ENCODE measurements at regions not wholly inside any gene's neighbourhood (a gene's known extent, or its start where the extent isn't known, plus 50 kb on each side); places are given as distances from the start of the nearest gene placed in this dataset.
"Not testable (repeated sequence)": the region's sequence is repeated elsewhere in the genome, so short reads cannot be mapped to it uniquely, and the experiment has no call there.

GRCh38 chr2:234375176-234375880 is 121.6 kb downstream of the ARL4C start:
- no peak for DNase-seq (ENCODE audit: low read depth in 2 of 2, low spot score in 1 of 2)

DNA sequence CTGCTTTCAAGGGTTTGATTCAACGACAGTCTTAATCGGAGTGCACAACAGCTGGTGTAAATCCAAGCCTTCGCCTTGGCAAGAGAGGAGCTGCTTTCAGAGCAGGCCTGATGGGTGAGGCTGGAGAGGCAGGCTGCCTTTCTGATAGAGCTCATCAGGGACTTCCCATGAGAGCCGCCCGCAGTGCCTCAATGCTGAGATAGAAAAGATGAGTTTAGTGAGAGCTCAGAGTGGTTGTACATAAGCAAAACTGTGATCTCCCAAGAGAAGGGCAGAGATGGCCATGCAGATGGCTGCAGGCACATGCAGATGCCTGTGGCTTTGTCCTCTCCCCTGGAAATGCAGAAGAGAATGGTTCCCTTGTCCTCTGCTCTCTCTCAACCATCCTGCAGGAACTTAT is 122.1 kb downstream of the ARL4C start:
- DNase-seq (ENCODE audit: low read depth in 2 of 2, low spot score in 1 of 2), result no peak

DNA sequence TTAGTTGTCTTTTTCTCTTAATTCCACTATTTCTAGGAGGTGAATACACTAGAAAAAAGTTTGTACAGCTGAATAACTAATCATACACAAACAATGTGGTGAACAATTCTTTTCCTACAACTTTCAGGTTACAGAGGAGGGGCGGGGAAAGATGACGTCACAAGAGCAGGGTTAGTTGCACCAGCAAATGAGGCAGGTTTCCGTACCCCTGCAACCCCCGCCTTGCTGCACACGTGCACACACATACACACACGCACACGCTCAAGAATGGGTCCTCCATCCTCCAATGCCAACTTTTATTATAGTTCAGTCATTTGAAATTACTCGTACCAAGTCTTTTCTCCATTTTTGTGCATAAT is 122.8 kb downstream of the ARL4C start:
- DNase-seq (ENCODE audit: low read depth in 2 of 2, low spot score in 1 of 2), result no peak

DNA sequence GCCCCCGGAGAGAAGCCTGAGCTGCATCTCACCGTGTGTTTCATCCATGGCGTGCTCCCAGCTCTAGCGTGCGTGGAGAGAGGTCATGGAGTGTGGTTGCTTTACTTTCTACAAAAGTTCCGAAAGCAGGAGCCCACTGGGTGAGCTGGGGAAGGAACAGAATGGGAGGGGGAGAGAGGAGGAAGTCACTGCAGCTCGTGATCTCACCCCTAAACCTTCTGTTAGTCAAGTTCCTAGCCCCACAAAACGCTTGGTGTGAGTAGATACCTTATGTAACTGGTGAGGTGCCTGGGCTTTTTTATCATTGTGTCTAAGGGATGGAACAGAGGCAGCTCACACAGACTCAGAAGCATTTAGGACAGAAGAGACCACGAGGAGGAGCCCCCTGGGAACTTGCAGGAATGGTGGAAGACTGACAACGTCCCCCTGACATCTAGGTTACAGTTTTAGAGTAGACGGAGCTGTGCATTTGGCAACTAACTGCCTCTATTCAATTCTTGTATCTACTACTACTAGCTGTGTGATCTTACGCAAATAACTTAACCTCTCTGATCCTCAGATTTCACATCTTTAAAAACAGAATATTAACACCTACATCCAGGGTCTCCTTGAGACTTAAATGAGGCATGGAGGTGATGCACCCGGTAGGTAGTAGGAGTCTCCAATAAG is 123.3 kb downstream of the ARL4C start:
- no peak for DNase-seq (ENCODE audit: low read depth in 2 of 2, low spot score in 1 of 2)

- peak in 1 of 2 donors; percentile 9 for DNase-seq (ENCODE audit: low read depth in 2 of 2, low spot score in 1 of 2)
Observed at GRCh38 chr2:234373060-234373459, 123.8 kb downstream of the ARL4C start.

DNA sequence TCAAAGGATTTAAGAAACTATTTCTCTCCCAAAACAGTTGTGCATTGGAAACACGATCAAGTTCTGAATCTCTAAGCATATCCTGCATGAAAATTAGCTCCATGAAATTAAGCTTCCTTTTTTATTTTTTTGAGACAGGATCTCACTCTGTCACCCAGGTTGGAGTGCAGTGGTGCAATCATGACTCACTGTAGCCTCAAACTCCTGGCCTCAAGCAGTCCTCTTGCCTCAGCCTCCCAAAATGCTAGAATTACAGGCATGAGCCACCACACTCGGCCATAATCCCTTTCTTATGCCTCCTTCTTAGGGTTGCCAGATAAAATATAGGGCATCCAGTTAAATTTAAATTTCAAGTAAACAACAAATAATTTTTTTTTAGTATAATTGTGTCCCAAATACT is 124.4 kb downstream of the ARL4C start:
- no peak for DNase-seq (ENCODE audit: low read depth in 2 of 2, low spot score in 1 of 2)

GRCh38 chr2:234368861-234369261 is 128.0 kb downstream of the ARL4C start:
- DNase-seq (ENCODE audit: low read depth in 2 of 2, low spot score in 1 of 2), result peak; percentile 15 to 16

DNA sequence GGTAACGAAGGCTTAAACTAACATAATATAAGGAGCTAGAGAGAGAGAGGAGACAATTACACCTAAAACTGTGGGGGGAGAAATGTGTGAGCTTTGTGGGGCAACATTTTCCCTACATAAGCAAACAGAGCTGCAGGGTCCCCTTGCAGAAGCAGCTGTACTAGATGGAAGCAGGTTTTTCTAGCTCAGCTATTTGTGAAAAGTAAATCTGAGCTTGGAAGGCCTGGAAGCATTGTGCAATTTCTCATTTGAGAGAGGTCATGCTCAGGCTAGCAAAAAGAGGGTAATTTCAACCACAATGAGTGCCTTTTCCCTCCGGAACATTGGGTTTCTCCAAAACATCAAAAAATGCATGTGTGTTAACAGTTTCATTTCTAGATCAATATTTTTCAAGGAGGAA is 130.0 kb downstream of the ARL4C start:
- DNase-seq (ENCODE audit: low read depth in 2 of 2, low spot score in 1 of 2), result no peak

DNA sequence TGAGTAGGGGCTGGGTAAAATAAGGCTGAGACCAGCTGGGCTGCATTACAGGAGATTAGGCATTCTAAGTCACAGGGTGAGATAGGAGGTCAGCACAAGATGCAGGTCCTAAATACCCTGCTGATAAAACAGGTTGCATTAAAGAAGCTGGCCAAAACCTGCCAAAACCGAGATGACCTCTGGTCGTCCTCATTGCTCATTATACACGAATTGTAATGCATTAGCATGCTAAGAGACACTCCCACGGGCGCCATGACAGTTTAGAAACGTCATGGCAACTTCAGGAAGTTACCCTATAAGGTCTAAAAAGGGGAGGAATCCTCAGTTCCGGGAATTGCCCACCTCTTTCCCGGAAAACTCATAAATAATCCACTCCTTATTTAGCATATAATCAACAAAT is 132.2 kb downstream of the ARL4C start:
- DNase-seq (ENCODE audit: low read depth in 2 of 2, low spot score in 1 of 2), result no peak

DNA sequence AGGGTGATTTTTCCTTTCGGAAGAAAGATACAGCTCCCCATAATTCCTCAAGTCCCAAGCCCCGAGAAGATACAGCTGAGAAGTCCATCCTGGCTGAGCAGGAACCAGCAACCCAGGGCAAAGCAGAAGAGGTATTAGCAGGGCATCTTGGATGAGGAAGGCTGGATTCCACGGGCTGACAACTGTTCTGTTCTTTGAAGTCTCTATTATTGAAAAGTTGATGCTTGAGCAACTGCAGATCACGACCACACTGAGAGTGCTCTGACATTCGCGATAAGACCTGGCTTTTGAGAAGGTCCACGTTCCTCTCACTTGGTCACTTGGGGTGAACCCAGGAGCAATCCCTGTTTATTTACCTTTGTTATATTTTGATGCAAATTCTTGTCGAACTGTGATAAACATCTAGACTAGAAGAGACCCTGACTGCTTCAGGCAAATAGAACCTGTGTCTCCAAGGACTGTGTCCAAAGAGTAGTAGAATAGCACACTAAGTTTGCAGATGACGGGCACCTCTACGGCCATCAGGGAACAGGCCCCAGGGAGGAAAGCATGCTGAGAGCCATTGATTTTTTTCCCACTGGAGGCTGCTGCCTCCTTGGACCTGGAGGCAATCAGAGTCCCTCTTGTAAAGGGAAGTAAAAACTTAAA is 133.1 kb downstream of the ARL4C start:
- no peak for DNase-seq (ENCODE audit: low read depth in 2 of 2, low spot score in 1 of 2)

DNA sequence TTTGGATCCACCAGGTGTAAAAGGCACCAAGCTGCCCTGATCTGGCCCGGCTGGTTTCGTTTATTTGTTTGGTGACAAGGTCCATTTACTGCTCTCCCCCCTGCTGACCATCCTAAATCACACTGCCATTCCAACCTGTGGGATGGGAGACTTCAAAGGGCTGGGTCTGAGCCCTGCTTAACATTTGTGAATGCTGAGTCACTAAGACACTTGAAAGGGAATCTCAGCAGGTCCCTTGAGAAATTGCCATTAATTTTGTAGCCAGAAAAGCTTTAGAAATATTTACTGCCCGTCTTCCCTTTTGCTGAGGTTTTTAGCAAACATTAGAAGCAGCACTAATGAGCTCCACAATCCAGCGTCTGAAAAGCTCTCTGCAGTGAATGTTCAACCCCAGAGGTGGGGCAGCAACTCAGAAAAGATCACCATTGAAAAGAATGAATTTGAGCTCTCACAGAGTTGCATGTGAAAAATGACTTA is 133.8 kb downstream of the ARL4C start:
- DNase-seq (ENCODE audit: low read depth in 2 of 2, low spot score in 1 of 2), result no peak

DNA sequence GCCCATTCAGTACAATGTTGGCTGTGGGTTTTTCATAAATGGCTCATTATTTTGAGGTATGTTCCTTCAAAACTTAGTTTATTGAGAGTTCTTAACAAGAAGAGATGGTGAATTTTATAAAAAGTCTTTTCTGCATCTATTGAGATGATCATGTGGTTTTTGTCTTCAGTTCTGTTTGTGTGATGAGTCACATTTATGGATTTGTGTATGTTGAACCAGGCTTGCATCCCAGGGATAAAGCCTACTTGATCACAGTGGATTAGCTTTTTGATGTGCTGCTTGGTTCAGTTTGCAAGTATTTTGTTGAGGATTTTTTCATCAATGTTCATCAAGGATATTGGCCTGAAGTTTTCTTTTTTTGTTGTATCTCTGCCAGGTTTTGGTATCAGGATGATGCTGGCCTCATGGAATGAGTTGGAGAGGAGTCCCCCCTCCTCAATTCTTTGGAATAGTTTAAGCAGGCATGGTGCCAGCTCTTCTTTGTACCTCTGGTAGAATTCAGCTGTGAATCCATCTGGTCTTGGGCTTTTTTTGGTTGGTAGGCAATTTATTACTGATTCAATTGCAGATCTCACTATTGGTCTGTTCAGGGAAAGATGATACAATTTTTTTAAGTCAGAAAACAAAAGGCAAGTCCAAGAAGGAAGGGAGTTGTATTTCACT is 136.4 kb downstream of the ARL4C start:
- not testable (repeated sequence) for DNase-seq (ENCODE audit: low read depth in 2 of 2, low spot score in 1 of 2)

DNA sequence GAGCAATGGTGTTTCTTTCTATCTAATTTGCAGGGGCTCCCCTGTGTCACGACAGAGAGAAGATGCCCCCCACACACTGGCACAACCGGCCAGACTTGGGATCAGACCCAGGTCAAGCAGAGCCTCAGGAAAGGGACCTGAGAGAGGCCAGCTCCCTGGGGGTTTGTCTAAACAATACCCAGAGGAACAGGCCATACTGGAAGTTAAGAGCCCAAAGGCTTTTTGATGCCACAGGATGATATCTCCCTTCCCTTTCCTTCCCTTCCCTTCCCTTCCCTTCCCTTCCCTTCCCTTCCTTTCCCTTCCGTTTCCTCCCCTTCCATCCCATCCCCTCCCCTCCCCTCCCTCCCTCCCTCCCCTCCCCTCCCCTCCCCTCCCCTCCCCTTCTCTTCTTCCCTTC is 139.2 kb downstream of the ARL4C start:
- no peak for DNase-seq (ENCODE audit: low read depth in 2 of 2, low spot score in 1 of 2)

GRCh38 chr2:234355808-234356365 is 141.0 kb downstream of the ARL4C start:
- no peak for DNase-seq (ENCODE audit: low read depth in 2 of 2, low spot score in 1 of 2)

GRCh38 chr2:234355021-234355720 is 141.7 kb downstream of the ARL4C start:
- DNase-seq (ENCODE audit: low read depth in 2 of 2, low spot score in 1 of 2), result no peak

DNA sequence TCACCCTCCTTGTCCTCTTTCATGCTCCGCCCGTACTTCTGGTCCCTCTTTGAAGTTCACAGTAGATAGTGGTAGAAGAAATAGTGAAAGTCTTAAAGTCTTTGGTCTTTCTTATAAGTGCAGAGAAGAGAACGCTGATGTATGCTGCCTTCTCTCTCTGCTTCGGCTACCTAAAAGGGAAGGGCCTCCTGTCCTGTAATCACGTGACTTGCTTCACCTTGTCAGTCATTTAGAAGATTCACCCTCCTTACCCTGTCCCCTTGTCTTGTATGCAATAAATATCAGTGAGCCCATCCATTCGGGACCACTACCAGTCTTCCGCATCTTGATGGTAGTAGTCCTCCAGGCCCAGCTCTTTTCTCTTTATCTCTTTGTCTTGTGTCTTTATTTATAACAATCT is 144.6 kb downstream of the ARL4C start:
- no peak for DNase-seq (ENCODE audit: low read depth in 2 of 2, low spot score in 1 of 2)

GRCh38 chr2:234351866-234352265 is 145.0 kb downstream of the ARL4C start:
- not testable (repeated sequence) for DNase-seq (ENCODE audit: low read depth in 2 of 2, low spot score in 1 of 2)

GRCh38 chr2:234348081-234348480 is 148.8 kb downstream of the ARL4C start:
- no peak for DNase-seq (ENCODE audit: low read depth in 2 of 2, low spot score in 1 of 2)

DNA sequence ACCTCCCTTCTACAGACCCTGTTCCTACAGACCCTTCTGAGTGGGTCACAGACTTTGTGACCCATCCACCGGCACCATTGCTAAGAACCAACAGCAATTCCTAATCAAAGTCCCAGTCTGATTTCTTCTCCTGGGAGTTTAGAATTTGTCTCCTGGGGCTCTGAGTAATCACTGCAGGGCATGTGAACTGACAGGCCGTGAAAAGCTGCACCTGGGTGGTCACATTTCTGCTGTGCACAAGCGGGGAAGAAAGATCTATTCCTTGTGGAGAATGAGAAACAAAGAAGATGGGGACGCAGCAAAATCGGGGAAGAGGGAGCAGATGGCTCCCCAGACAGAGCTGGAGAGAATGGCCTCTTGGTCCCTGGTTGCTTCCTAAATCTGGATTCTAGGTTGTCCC is 151.0 kb downstream of the ARL4C start:
- DNase-seq (ENCODE audit: low read depth in 2 of 2, low spot score in 1 of 2), result no peak

DNA sequence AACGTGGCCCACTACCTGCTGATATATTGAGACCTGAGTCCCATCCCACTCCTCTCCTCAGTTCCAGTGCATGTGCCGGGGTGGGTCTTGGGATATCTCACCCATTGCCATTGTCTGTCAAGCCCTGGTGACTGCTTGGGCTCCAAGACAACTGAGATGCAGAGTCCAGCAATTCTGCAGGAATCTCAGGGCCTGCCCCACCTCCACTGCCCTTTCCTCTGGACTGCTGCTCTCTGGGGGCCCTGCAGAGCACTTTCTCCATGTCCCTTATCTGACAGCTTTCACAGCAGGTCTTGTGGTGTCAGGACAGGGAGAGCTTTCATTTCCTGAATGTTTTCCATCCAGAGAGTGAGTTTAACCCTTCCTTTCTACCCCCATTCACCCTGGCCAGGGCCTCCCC is 152.9 kb downstream of the ARL4C start:
- no peak for DNase-seq (ENCODE audit: low read depth in 2 of 2, low spot score in 1 of 2)

DNA sequence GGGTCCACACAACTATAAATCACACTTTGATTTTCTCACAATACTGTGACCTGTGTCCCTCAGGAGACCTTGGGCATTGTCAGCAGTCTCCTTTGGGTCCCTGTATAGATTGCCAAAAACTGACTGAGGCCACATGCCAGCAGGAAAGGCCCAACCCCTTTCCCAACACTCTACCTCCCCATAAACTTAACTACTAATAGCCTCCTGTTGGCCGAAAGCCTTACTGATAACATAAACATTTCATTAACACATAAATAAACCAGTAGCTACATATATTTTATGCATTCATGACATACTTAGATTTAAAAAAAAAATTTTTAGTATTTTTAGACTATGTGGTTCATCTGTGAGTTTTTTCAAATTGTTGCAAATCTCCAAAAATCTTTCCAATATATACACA is 153.5 kb downstream of the ARL4C start:
- no peak for DNase-seq (ENCODE audit: low read depth in 2 of 2, low spot score in 1 of 2)
